Caco-2 (cell line): ENCODE measurements at regions not wholly inside any gene's neighbourhood (a gene's known extent, or its start where the extent isn't known, plus 50 kb on each side); places are given as distances from the start of the nearest gene placed in this dataset.

Experiments used
- BruUV-seq: library from RNA; stranded (reverse); fragments of 400-500 nt; replicated peaks from 2 replicates; lab custom pipeline; 2021; lab: Mats Ljungman, UMichigan
- CTCF ChIA-PET: fragments of 300-600 bp; sonication (Branson Sonifier 250); formaldehyde crosslinking; loops from one replicate; lab custom pipeline; 2022; ENCODE audit warnings: antibody characterized with exemption; lab: Charles Lee
- POLR2A ChIA-PET: fragments of 300-600 bp; sonication (Branson Sonifier 250); formaldehyde crosslinking; loops from one replicate; lab custom pipeline; 2022; ENCODE audit warnings: antibody characterized with exemption; lab: Charles Lee
- DNase-seq, 2 experiments: peaks; one replicate each; pipeline versions ENCODE4 v3.0.0 to v3.0.0-alpha.2; 2020 to 2022
- H3K27me3 ChIP-seq: replicated peaks from 2 replicates; pipeline ENCODE4 v1.6.0; 2011; ENCODE audit warnings: low read length; ENCODE audit not compliant: control insufficient read depth, insufficient read depth
- H3K36me3 ChIP-seq: 2 replicates; pipeline ENCODE4 v1.5.1; 2011; ENCODE audit warnings: low read length; ENCODE audit not compliant: control insufficient read depth, insufficient read depth
- H3K4me1 ChIP-seq: fragments of 250-450 bp; sonication (Bioruptor Pico); 2 replicates; pipeline ENCODE4 v1.5.1; 2020; ENCODE audit warnings: mild to moderate bottlenecking
- H3K4me3 ChIP-seq: 2 replicates; pipeline ENCODE4 v1.5.1; 2011; ENCODE audit warnings: low read depth, mild to moderate bottlenecking, control low read depth, low read length
- H3K9me3 ChIP-seq: fragments of 250-450 bp; sonication (Bioruptor Pico); 2 replicates; pipeline ENCODE4 v1.5.1; 2020; ENCODE audit warnings: mild to moderate bottlenecking, moderate library complexity
- H3K27ac Mint-ChIP-seq: one replicate; pipeline ENCODE4 v1.8.0; 2022; ENCODE audit warnings: mixed read lengths; ENCODE audit not compliant: unreplicated experiment
- H3K27me3 Mint-ChIP-seq: one replicate; pipeline ENCODE4 v1.8.0; 2022; ENCODE audit warnings: mixed read lengths; ENCODE audit not compliant: insufficient read depth, unreplicated experiment
- H3K36me3 Mint-ChIP-seq: one replicate; pipeline ENCODE4 v1.8.0; 2022; ENCODE audit warnings: mild to moderate bottlenecking, mixed read lengths; ENCODE audit not compliant: insufficient read depth, unreplicated experiment
- H3K4me1 Mint-ChIP-seq: one replicate; pipeline ENCODE4 v1.8.0; 2022; ENCODE audit warnings: low read depth, mixed read lengths; ENCODE audit not compliant: unreplicated experiment
- H3K4me3 Mint-ChIP-seq: one replicate; pipeline ENCODE4 v1.8.0; 2022; ENCODE audit warnings: mild to moderate bottlenecking, moderate library complexity, mixed read lengths; ENCODE audit not compliant: unreplicated experiment
- H3K9me3 Mint-ChIP-seq: one replicate; pipeline ENCODE4 v1.8.0; 2022; ENCODE audit warnings: mixed read lengths; ENCODE audit not compliant: unreplicated experiment
- intact Hi-C: fragments of 100-400 bp; cut with micrococcal nuclease; formaldehyde crosslinking; loops from one replicate; pipeline ENCODE4 v1.10.0; 2022; ENCODE audit not compliant: unreplicated experiment
- TF ChIP-seq, protein P1 (sequence below), 2 experiments: fragments of 200-600 bp in 1 of 2; IDR thresholded peaks; 1 replicate in 1 of 2; 2 replicates in 1 of 2; pipeline versions ENCODE4 v1.5.1 to v1.8.0; 2011 to 2022; ENCODE audit warnings: antibody characterized with exemption in 1 of 2, control low read depth in 1 of 2, inconsistent platforms in 1 of 2, low read depth in 1 of 2, low read length in 1 of 2, mild to moderate bottlenecking in 1 of 2, moderate library complexity in 1 of 2; ENCODE audit not compliant: insufficient read depth in 1 of 2, severe bottlenecking in 1 of 2, unreplicated experiment in 1 of 2

DNA sequence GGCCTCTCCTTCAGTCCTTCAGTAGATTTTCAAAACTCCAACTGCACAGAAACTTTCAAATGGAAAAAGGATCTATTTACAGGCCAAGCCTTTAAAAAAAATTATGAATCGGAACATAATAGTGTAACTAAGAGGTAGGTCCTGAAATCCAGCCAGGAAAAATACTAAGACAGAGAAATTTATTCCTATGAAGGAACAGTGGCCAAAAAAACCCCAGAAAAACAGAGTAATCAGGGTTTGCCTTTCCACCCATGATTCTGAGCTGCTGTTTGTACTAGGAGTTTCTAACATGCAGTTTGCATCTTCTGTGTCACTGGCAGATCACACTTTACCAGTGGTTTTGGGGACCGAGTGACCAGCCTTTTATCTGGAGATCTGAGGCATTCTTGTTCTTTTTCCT is 93.1 kb upstream of the TMED7 start:
- TF ChIP-seq, protein P1, sequence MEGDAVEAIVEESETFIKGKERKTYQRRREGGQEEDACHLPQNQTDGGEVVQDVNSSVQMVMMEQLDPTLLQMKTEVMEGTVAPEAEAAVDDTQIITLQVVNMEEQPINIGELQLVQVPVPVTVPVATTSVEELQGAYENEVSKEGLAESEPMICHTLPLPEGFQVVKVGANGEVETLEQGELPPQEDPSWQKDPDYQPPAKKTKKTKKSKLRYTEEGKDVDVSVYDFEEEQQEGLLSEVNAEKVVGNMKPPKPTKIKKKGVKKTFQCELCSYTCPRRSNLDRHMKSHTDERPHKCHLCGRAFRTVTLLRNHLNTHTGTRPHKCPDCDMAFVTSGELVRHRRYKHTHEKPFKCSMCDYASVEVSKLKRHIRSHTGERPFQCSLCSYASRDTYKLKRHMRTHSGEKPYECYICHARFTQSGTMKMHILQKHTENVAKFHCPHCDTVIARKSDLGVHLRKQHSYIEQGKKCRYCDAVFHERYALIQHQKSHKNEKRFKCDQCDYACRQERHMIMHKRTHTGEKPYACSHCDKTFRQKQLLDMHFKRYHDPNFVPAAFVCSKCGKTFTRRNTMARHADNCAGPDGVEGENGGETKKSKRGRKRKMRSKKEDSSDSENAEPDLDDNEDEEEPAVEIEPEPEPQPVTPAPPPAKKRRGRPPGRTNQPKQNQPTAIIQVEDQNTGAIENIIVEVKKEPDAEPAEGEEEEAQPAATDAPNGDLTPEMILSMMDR (IDR thresholded peaks at IDR 0.05; ENCODE audit: insufficient read depth in 1 of 2, low read depth in 1 of 2, low read length in 1 of 2, severe bottlenecking in 1 of 2, unreplicated experiment in 1 of 2) = no peak
- ChIA-PET CTCF (no interaction called here), POLR2A (no interaction called here)
- Mint-ChIP-seq H3K4me3 (no peak overlapping the region), H3K27me3 (peaks cover 14% of the 10 kb centered on the region), H3K36me3 (no peaks in the 10 kb centered on the region), H3K4me1 (no peaks in the 10 kb centered on the region), H3K27ac (no peak overlapping the region), H3K9me3 (no peaks in the 10 kb centered on the region)
- no TSS peak for BruUV-seq
- intact Hi-C loops = no loop called here
- no peaks in the 10 kb centered on the region for H3K9me3 ChIP-seq
- no peaks in the 10 kb centered on the region for H3K36me3 ChIP-seq
- H3K4me3 ChIP-seq = no peak overlapping the region
- DNase-seq = no peak
- H3K27me3 ChIP-seq = no peaks in the 10 kb centered on the region
- no peaks in the 10 kb centered on the region for H3K4me1 ChIP-seq

DNA sequence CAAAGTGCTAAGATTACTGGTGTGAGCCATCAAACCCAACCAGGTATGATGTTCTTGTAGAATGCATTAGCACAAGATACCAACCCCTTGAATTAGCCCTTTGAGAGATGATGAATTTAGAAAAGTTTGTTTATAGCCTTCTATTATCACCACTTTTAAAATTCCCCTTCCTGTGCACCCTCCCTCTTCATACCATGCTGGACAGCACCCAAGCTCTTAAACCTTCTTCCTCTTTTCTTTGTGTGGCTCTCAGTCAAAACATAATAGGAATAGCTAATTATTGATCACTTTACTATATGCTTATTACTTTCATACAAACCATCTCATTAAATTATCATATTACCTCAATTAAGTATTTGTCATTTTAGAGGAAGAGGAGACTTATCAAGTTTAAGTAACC is 87.6 kb upstream of the TMED7 start:
- intact Hi-C loops = no loop called here
- no peaks in the 10 kb centered on the region for H3K36me3 Mint-ChIP-seq
- peaks cover 9% of the 10 kb centered on the region for H3K9me3 Mint-ChIP-seq
- Histone ChIP-seq H3K4me3 (no peak overlapping the region), H3K27me3 (no peaks in the 10 kb centered on the region), H3K36me3 (no peaks in the 10 kb centered on the region), H3K4me1 (no peaks in the 10 kb centered on the region), H3K9me3 (no peaks in the 10 kb centered on the region)
- H3K27me3 Mint-ChIP-seq = peaks cover 8% of the 10 kb centered on the region
- TF ChIP-seq, protein P1 (IDR thresholded peaks at IDR 0.05; ENCODE audit: insufficient read depth in 1 of 2, low read depth in 1 of 2, low read length in 1 of 2, severe bottlenecking in 1 of 2, unreplicated experiment in 1 of 2) = no peak
- no peaks in the 10 kb centered on the region for H3K4me1 Mint-ChIP-seq
- no peak for DNase-seq
- H3K27ac Mint-ChIP-seq = no peak overlapping the region
- CTCF ChIA-PET = no interaction called here
- POLR2A ChIA-PET = no interaction called here
- BruUV-seq = no TSS peak
- H3K4me3 Mint-ChIP-seq = no peak overlapping the region

DNA sequence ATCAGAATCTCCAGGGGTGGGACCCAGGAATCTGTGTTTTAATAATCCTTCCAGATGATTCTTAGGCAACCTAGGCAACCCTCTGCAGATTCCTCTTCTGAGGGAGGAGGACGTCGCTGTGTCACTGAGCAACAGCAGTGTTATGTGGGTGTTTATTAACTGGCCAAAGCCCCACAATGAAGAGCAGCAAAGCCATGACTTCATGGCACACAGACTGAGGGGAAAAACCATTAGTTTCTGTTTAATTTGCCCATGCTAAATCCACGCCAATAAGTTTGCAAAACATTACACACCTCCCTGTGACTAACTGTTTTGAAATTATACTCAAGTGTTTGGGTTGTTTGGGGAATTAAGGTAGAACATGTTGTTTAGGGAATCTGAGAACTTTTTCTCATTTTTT is 83.7 kb upstream of the TMED7 start:
- Histone ChIP-seq H3K36me3 (no peaks in the 10 kb centered on the region), H3K4me1 (no peaks in the 10 kb centered on the region), H3K4me3 (no peak overlapping the region), H3K9me3 (no peaks in the 10 kb centered on the region), H3K27me3 (no peaks in the 10 kb centered on the region)
- Mint-ChIP-seq H3K9me3 (peaks cover 9% of the 10 kb centered on the region), H3K4me1 (no peaks in the 10 kb centered on the region), H3K27me3 (peaks cover 8% of the 10 kb centered on the region), H3K27ac (no peak overlapping the region), H3K36me3 (no peaks in the 10 kb centered on the region), H3K4me3 (no peak overlapping the region)
- TF ChIP-seq, protein P1 (IDR thresholded peaks at IDR 0.05; ENCODE audit: insufficient read depth in 1 of 2, low read depth in 1 of 2, low read length in 1 of 2, severe bottlenecking in 1 of 2, unreplicated experiment in 1 of 2) = no peak
- no TSS peak for BruUV-seq
- intact Hi-C loops = no loop called here
- no peak for DNase-seq
- CTCF ChIA-PET = no interaction called here
- POLR2A ChIA-PET = no interaction called here
